Mucosa of descending colon (tissue), 3 donors: ENCODE measurements at regions not wholly inside any gene's neighbourhood (a gene's known extent, or its start where the extent isn't known, plus 50 kb on each side); places are given as distances from the start of the nearest gene placed in this dataset.

ENCODE experiments used
- ATAC-seq: fragments of 200-7000 bp; cut with Tn5 transposase; one replicate; pipeline ENCODE4 v1.9.1; 2020; ENCODE audit warnings: mild to moderate bottlenecking, moderate library complexity
- DNase-seq, 3 donors: peaks; one replicate each; pipeline ENCODE4 v3.0.0-alpha.2; 2020
- H3K36me3 ChIP-seq: fragments of 200-600 bp; one replicate; pipeline ENCODE4 v1.8.0; 2021; ENCODE audit warnings: low read depth, mild to moderate bottlenecking
- H3K4me1 ChIP-seq: fragments of 200-600 bp; one replicate; pipeline ENCODE4 v1.8.0; 2021; ENCODE audit warnings: low read depth, mild to moderate bottlenecking
- H3K4me3 ChIP-seq: fragments of 200-600 bp; one replicate; pipeline ENCODE4 v1.8.0; 2021; ENCODE audit warnings: mild to moderate bottlenecking
- H3K9me3 ChIP-seq: fragments of 200-600 bp; one replicate; pipeline ENCODE4 v1.8.0; 2021; ENCODE audit warnings: mild to moderate bottlenecking
- intact Hi-C, 2 donors: fragments of 100-400 bp; cut with DNase I in 1 of 2; cut with micrococcal nuclease in 1 of 2; formaldehyde crosslinking; loops; one replicate each; pipeline versions ENCODE4 v1.11.0 to v1.11.1; 2022; cut with DNase I, micrococcal nuclease
- TF ChIP-seq, protein P1 (sequence below): fragments of 200-600 bp; IDR thresholded peaks from one replicate; pipeline ENCODE4 v1.8.0; 2022; ENCODE audit warnings: antibody characterized with exemption, mild to moderate bottlenecking
- donor health status: DM: no; HTN: no; CAD: no; lungs with moderate emphysema.
- donor health status: DM: no; HTN: no; CAD: no.
- donor health status: DM: no; HTN: yes; CAD: no.

DNA sequence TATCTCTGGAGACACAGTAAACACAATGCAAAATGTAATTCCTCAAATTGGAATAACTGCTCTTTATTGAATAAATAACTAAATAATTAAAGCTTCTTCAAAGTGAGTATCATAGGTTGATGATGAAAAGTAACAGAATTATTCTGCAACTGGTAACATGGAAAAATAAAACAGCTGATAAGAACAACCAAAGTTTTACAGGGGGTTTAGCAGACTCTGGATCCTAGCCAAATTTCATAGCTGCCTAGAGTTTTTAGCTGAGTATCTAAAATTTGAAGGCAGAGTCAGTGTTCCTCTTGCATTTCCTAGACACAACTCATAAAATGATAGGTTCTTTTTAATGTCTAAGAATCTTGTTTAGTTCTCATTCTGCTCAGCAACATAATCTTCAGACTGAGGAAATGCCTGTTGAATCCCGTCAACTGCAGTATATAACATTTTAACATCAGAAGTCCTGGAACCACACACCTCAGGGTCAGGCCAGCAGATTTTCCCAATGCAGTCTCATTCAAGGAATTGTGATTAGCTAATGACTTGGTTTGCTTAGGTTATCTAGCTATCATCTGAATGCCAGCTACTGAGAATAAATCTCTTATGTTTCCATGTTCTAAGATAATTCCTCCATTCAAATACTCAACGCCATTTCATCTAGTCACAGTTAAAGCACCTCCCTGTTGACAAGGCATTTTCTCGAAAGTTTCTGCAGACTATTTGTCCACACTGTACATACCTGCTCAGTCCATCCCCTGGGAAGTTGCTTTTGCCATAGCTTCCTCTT is 411.6 kb downstream of the BCAT1 start:
- TF ChIP-seq, protein P1, sequence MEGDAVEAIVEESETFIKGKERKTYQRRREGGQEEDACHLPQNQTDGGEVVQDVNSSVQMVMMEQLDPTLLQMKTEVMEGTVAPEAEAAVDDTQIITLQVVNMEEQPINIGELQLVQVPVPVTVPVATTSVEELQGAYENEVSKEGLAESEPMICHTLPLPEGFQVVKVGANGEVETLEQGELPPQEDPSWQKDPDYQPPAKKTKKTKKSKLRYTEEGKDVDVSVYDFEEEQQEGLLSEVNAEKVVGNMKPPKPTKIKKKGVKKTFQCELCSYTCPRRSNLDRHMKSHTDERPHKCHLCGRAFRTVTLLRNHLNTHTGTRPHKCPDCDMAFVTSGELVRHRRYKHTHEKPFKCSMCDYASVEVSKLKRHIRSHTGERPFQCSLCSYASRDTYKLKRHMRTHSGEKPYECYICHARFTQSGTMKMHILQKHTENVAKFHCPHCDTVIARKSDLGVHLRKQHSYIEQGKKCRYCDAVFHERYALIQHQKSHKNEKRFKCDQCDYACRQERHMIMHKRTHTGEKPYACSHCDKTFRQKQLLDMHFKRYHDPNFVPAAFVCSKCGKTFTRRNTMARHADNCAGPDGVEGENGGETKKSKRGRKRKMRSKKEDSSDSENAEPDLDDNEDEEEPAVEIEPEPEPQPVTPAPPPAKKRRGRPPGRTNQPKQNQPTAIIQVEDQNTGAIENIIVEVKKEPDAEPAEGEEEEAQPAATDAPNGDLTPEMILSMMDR: no peak
- Histone ChIP-seq H3K36me3 (no peaks in the 10 kb centered on the region), H3K4me3 (no peak overlapping the region), H3K4me1 (no peaks in the 10 kb centered on the region), H3K9me3 (no peaks in the 10 kb centered on the region)
- DNase-seq: no peak
- ATAC-seq: no peak
- intact Hi-C loops: no loop called here

DNA sequence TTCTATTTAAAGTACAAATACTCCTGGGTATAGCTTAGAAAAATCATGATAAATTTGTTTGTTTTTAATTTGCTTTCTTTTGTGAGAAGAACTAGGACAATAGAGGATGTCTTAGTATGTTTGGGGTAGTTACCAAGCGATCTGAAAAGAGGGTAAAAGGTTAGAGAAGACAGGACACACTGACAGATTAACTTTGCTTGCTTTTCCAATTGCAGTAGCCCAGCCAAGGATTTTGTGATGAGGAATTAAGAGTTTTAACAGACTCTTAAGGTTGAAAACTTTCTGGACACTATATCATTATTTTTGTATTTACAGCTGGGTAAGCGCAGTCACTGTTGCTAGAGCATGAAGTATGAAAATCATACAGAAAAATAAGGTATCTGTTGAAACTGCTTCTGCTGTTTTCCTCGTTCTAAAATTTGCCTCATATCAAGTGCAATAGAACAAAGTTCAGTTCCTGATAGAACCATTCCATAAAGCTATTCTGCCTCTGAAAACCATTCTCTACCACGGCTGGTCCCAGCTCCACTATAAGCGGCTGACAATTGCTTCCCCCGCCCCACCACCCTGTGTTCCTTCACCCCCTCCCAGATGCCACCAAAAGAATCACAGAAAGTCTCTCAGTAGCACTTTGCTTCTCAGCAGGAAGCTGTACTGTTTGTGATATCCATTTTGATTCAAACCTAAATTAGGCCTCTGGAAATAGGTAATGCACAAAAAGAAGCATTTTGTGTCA is 413.4 kb downstream of the BCAT1 start:
- no peak overlapping the region for H3K4me3 ChIP-seq
- ATAC-seq: no peak
- intact Hi-C loops: no loop called here

DNA sequence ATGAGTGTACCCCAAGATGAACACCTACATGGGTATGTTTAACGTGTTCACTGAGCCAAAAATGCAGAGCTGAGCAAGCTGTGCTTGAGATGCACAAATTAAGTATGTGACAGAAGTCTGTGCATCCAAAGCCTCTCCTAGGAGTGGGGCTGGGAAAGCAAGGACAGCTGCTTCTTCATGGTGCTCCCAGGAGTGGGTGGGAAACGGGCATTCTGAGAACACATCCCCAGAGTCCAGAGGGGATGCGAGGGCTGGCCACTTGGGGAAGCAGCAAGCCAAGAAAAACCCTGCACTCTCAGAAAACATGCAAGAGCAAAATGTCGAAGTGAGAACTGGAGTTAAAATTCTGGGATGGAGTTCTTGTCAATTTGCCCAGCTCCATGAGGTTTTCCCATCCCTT is 414.3 kb downstream of the BCAT1 start:
- Histone ChIP-seq H3K36me3 (no peaks in the 10 kb centered on the region), H3K4me1 (no peaks in the 10 kb centered on the region), H3K4me3 (no peak overlapping the region), H3K9me3 (no peaks in the 10 kb centered on the region)
- intact Hi-C loops: no loop called here
- DNase-seq (no peak), ATAC-seq (no peak)
- TF ChIP-seq, protein P1: no peak

More for the DNA sequence above, 413.4 kb downstream of the BCAT1 start:
- Histone ChIP-seq H3K4me1 (no peaks in the 10 kb centered on the region), H3K36me3 (no peaks in the 10 kb centered on the region), H3K9me3 (no peaks in the 10 kb centered on the region)
- TF ChIP-seq, protein P1: no peak
- DNase-seq: no peak

DNA sequence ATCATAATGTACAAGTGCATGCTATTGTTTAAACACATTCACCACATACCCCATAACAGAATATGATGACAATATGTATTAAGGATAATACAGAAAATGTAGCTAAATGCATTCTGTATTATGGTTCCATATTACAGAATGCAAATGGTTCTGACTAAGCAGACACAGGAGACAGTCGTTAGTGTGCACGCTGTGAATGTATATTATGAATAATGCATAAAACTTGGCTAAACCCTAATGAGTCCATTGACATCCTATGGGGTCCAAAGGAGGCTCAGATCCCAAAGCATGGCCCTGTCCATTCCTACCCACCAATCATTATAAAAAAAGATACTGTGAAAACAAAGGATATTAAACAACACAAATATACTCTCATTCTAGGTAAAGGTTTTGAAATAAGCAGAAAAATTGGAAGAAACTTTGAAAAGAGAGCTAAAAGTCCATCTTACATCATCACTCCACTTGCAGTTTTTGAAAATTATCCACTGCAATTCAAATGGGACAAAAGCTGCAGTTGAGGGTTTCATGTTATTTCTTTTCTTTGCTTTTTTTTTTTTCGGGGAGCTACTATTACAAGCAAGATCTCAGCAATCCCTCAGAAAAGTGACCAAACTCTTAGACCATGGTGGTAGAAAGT is 415.1 kb downstream of the BCAT1 start:
- H3K4me3 ChIP-seq: no peak overlapping the region
- no peak for ATAC-seq
- no peaks in the 10 kb centered on the region for H3K9me3 ChIP-seq
- no peak for DNase-seq
- intact Hi-C loops: no loop called here
- H3K4me1 ChIP-seq: no peaks in the 10 kb centered on the region
- TF ChIP-seq, protein P1: no peak
- no peaks in the 10 kb centered on the region for H3K36me3 ChIP-seq

DNA sequence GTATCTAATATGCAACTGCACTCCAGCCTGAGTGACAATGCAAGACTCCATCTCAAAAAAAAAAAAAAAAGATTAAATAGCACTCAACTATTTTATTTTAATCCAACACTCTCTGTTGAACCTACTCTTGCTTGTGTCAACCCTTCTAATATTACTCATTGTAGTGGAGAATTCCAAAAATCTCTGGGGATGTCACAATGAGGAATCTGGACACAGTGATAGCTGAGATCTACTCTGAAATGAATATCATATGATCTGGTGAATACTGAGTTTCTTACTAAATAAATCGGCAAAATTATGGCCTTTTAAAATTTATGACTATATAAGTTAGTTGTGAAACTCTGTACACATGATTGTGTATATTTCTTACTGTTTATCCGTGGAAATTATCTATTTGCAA is 418.2 kb downstream of the BCAT1 start:
- DNase-seq (no peak), ATAC-seq (no peak)
- TF ChIP-seq, protein P1: no peak
- Histone ChIP-seq H3K36me3 (no peaks in the 10 kb centered on the region), H3K4me3 (no peak overlapping the region), H3K9me3 (no peaks in the 10 kb centered on the region), H3K4me1 (no peaks in the 10 kb centered on the region)
- intact Hi-C loops: no loop called here
